ENCODE measurements at regions not wholly inside any gene's neighbourhood (a gene's known extent, or its start where the extent isn't known, plus 50 kb on each side); places are given as distances from the start of the nearest gene placed in this dataset.

- TF ChIP-seq CTCF (IDR thresholded peaks at IDR 0.05): no peak
- Mint-ChIP-seq H3K4me1 (ENCODE audit: low read depth) (no peaks in the 10 kb centered on the region), H3K36me3 (ENCODE audit: low read depth) (peaks cover 24% of the 10 kb centered on the region), H3K27ac (no peak overlapping the region), H3K9me3 (no peaks in the 10 kb centered on the region), H3K4me3 (no peak overlapping the region), H3K27me3 (no peaks in the 10 kb centered on the region)
- ATAC-seq (no peak), DNase-seq (no peak)
- CTCF ChIA-PET: no interaction called here
- intact Hi-C loops (cut with micrococcal nuclease): no loop called here
- POLR2A ChIA-PET: no interaction called here
Measured at GRCh38 chr5:127993476-127993875, 90.1 kb upstream of the SLC12A2 start.

- Mint-ChIP-seq H3K9me3 (no peaks in the 10 kb centered on the region), H3K4me3 (no peak overlapping the region), H3K4me1 (ENCODE audit: low read depth) (no peaks in the 10 kb centered on the region), H3K27me3 (no peaks in the 10 kb centered on the region), H3K36me3 (ENCODE audit: low read depth) (peaks cover 24% of the 10 kb centered on the region), H3K27ac (no peak overlapping the region)
- POLR2A ChIA-PET: no interaction called here
- no peak for TF ChIP-seq CTCF (IDR thresholded peaks at IDR 0.05)
- intact Hi-C loops (cut with micrococcal nuclease): no loop called here
- DNase-seq (no peak), ATAC-seq (no peak)
- CTCF ChIA-PET: no interaction called here
Measured at GRCh38 chr5:127994087-127994660, 89.4 kb upstream of the SLC12A2 start.

DNA sequence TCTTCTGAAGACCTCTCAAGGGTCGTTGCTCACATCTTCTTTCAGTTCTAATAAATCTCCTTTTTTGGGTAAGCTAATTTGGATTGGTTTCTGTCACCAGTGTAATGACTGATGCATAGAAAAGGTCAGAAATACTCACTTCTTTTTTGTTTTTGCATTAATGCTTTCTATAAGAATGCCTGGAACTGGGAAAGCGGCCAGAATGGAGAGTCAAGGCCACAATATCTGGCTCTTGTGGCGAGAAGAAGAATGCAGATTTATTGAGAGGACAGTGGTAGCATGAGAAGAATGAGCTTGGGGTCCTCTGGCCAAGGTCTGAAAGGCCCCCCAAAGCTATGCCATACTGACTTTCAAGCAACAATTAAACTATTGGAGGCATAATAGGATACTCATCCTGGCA is 88.0 kb upstream of the SLC12A2 start:
- H3K36me3 Mint-ChIP-seq (ENCODE audit: low read depth): peaks cover 20% of the 10 kb centered on the region
- no peak for ATAC-seq
- no peaks in the 10 kb centered on the region for H3K4me1 Mint-ChIP-seq (ENCODE audit: low read depth)
- H3K4me3 Mint-ChIP-seq: no peak overlapping the region
- H3K27me3 Mint-ChIP-seq: no peaks in the 10 kb centered on the region
- intact Hi-C loops (cut with micrococcal nuclease): no loop called here
- no peaks in the 10 kb centered on the region for H3K9me3 Mint-ChIP-seq
- no peak for DNase-seq
- no peak for TF ChIP-seq CTCF (IDR thresholded peaks at IDR 0.05)
- POLR2A ChIA-PET: no interaction called here
- CTCF ChIA-PET: no interaction called here
- H3K27ac Mint-ChIP-seq: no peak overlapping the region

GRCh38 chr5:127997201-127997704 is 86.3 kb upstream of the SLC12A2 start:
- H3K27me3 Mint-ChIP-seq: no peaks in the 10 kb centered on the region

More at GRCh38 chr5:127997201-127997704, 86.3 kb upstream of the SLC12A2 start:
- Mint-ChIP-seq H3K36me3 (ENCODE audit: low read depth) (peaks cover 14% of the 10 kb centered on the region), H3K27ac (no peak overlapping the region), H3K9me3 (no peaks in the 10 kb centered on the region), H3K4me1 (ENCODE audit: low read depth) (no peaks in the 10 kb centered on the region), H3K4me3 (no peak overlapping the region)
- TF ChIP-seq CTCF (IDR thresholded peaks at IDR 0.05): no peak
- ChIA-PET CTCF (no interaction called here), POLR2A (interaction anchor here (0.6 kb wide), 1 partner anchor 528 kb away, joined by 3 read pairs; no protein-coding TSS in a partner anchor)
- intact Hi-C loops (cut with micrococcal nuclease): no loop called here
- no peak for DNase-seq
- ATAC-seq: no peak

Data from activated CD8-positive, alpha-beta T cell treated with anti-CD3 and anti-CD28 coated beads for 36 hours (primary cell).